ENCODE measurements at regions not wholly inside any gene's neighbourhood (a gene's known extent, or its start where the extent isn't known, plus 50 kb on each side); places are given as distances from the start of the nearest gene placed in this dataset.
"Not testable (repeated sequence)": the region's sequence is repeated elsewhere in the genome, so short reads cannot be mapped to it uniquely, and the experiment has no call there.

DNA sequence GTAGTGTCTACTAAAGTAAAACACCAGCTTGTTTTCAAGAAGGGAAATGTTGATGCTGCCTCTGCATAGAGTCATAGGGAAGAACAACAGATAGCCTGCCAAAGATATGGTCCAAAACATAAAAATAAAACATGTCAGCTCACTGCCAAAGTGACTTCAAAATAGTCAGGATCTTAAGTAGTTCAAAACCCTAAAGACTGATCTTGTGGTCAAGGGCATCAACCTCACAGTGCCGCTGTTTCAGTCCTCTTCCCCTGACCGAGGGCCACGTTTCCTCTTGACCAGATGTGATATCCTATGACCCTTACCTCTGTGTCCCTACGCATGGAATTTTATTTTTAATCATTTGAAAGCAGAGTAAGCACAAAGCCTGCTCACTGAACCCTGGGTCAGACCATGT lies 104.2 kb upstream of the CNKSR3 start:
- Histone ChIP-seq H3K27me3 (ENCODE audit: insufficient read depth, low read length) (no peaks in the 10 kb centered on the region), H3K9ac (ENCODE audit: low read depth, low read length) (no peak overlapping the region), H3K9me3 (ENCODE audit: insufficient read depth, low read depth, low read length) (no peaks in the 10 kb centered on the region), H3K36me3 (ENCODE audit: insufficient read depth, low read length) (no peaks in the 10 kb centered on the region), H3K4me1 (ENCODE audit: insufficient read depth, low read length) (no peaks in the 10 kb centered on the region), H3K4me3 (ENCODE audit: low read length) (no peak overlapping the region), H3K27ac (ENCODE audit: low read depth, low read length) (no peak overlapping the region)
- WGBS: 91% methylated on average over 4 of the region's 4 CpGs

DNA sequence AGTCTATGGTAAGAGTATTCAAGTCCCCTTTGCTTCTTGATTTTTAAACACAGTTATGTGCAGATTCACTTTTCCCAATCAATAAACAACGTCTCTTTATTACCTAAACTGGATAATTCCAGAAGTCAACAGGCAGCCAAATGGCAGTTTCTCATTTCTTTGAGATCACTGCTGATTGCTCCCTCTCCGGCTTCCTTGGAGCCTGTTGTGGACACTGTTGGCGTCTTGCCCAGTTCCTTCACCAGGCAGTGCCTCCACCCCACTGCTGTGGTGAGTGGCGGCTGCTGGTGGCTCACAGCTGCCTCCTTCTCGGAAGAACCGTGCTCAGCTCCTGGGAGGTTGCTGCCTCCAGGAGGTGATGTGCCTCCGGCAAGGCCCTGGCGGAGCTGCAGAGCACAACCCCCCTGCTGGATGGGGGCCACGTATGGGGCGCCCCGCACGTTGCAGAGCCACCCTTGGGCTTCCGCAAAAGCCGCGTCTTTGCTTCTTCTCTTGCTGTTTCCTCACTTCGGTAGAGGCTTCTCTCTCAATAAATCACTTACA lies 105.1 kb upstream of the CNKSR3 start:
- Histone ChIP-seq H3K4me1 (ENCODE audit: insufficient read depth, low read length) (no peaks in the 10 kb centered on the region), H3K4me3 (ENCODE audit: low read length) (no peak overlapping the region), H3K36me3 (ENCODE audit: insufficient read depth, low read length) (no peaks in the 10 kb centered on the region), H3K27me3 (ENCODE audit: insufficient read depth, low read length) (no peaks in the 10 kb centered on the region), H3K27ac (ENCODE audit: low read depth, low read length) (no peak overlapping the region), H3K9ac (ENCODE audit: low read depth, low read length) (no peak overlapping the region), H3K9me3 (ENCODE audit: insufficient read depth, low read depth, low read length) (no peaks in the 10 kb centered on the region)
- 89% methylated on average over 16 of the region's 16 CpGs for WGBS

DNA sequence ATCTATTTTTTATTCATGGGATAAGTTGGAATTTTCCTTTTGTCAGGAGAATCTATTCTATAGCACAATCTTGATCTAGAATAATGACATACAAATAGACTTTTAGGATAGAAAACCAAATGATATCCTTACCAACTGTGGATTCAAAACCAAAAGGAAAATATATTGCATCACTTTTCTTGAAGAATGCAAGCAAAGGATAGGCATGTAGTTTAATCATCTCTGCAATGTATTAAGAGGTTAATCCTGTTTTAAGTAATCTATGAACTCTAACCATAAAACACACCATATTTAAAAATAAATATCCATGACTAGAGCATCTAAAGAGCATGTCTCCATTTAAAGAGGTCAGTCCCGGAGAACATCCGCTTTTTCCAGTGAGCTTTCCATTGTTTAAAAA lies 106.7 kb upstream of the CNKSR3 start:
- Histone ChIP-seq H3K36me3 (ENCODE audit: insufficient read depth, low read length) (no peaks in the 10 kb centered on the region), H3K4me3 (ENCODE audit: low read length) (no peak overlapping the region), H3K27me3 (ENCODE audit: insufficient read depth, low read length) (no peaks in the 10 kb centered on the region), H3K9me3 (ENCODE audit: insufficient read depth, low read depth, low read length) (no peaks in the 10 kb centered on the region), H3K27ac (ENCODE audit: low read depth, low read length) (no peak overlapping the region), H3K9ac (ENCODE audit: low read depth, low read length) (no peak overlapping the region), H3K4me1 (ENCODE audit: insufficient read depth, low read length) (no peaks in the 10 kb centered on the region)
- 100% methylated on average over 2 of the region's 2 CpGs for WGBS

DNA sequence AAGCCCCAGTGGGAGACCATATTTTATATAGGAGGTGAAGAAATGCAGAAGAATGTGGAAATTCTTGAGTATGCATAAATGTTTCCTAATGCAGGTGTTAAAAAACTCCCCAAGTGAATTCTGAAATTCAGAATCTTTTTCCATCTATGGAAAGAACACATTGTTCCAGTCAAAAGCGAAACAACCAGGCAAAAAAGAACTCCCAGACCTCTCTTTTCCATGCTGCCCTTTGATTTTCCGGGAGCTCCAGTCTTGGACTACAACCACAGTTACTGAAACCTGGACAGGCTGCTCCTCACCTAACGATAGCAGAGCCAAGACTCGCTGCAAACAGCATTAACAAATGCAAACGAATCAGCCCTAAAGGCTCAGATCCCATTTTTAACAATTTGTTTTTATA lies 108.7 kb upstream of the CNKSR3 start:
- H3K36me3 ChIP-seq (ENCODE audit: insufficient read depth, low read length): no peaks in the 10 kb centered on the region
- H3K27ac ChIP-seq (ENCODE audit: low read depth, low read length): no peak overlapping the region
- no peaks in the 10 kb centered on the region for H3K9me3 ChIP-seq (ENCODE audit: insufficient read depth, low read depth, low read length)
- H3K4me1 ChIP-seq (ENCODE audit: insufficient read depth, low read length): no peaks in the 10 kb centered on the region
- H3K9ac ChIP-seq (ENCODE audit: low read depth, low read length): no peak overlapping the region
- WGBS: 78% methylated on average over 5 of the region's 5 CpGs
- H3K27me3 ChIP-seq (ENCODE audit: insufficient read depth, low read length): no peaks in the 10 kb centered on the region
- no peak overlapping the region for H3K4me3 ChIP-seq (ENCODE audit: low read length)

DNA sequence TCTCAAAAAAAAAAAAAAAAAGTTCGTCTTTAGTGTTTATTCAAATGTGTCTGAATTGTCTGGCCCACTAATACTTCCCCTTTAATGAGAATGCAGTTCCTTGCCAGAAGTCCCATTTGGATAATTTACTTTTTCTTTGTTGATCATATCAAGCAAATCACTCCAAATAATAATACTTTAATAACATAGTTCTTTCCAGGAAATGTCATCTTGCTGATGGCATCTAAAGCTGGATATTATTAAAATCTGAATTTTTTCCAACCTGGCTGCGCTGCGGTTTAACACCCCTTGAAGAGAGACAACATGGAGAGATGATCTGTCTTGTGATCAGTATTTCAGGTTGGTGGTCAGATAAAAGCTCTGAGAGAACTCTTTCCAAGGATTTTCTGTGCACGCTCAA lies 111.2 kb upstream of the CNKSR3 start:
- Histone ChIP-seq H3K4me1 (ENCODE audit: insufficient read depth, low read length) (no peaks in the 10 kb centered on the region), H3K9ac (ENCODE audit: low read depth, low read length) (no peak overlapping the region), H3K9me3 (ENCODE audit: insufficient read depth, low read depth, low read length) (no peaks in the 10 kb centered on the region), H3K27ac (ENCODE audit: low read depth, low read length) (no peak overlapping the region), H3K27me3 (ENCODE audit: insufficient read depth, low read length) (no peaks in the 10 kb centered on the region), H3K4me3 (ENCODE audit: low read length) (no peak overlapping the region), H3K36me3 (ENCODE audit: insufficient read depth, low read length) (no peaks in the 10 kb centered on the region)
- over 99% methylated on average over 4 of the region's 4 CpGs for WGBS

DNA sequence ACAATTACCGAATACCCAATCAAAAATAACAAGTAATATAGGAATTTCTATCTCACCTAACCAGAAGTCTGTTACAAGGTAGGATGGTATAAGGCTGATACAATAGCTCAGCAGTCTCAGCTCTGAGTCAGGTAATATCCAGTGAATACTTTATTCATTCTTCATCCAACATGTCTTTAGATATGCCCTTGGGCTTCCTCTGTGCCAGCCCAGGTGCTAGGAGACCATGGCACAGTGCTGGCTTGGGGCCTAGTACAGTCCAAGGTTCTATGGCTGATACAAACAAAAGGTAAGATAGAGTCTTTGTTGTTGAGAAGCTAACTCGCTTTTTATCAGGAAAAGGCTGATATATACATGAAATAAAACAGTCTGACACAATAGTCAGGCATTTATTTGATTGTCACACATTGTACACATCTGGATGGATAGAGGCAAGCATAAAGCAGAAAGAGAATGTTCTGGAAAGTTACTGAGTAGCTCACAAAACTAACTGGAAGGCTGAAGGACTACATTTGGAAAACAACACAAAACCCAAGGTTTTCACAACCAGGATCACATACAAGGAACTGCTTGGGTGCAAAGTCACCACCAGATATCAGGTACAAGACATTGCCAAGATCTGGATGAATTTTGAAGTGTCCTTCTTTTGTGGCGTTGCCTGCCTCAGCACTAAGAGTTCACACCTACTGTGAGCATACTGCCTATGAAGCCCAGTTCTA lies 110.4 kb upstream of the SCAF8 start:
- Histone ChIP-seq H3K36me3 (ENCODE audit: insufficient read depth, low read length) (no peaks in the 10 kb centered on the region), H3K27me3 (ENCODE audit: insufficient read depth, low read length) (no peaks in the 10 kb centered on the region), H3K4me3 (ENCODE audit: low read length) (no peak overlapping the region), H3K9ac (ENCODE audit: low read depth, low read length) (no peak overlapping the region), H3K9me3 (ENCODE audit: insufficient read depth, low read depth, low read length) (no peaks in the 10 kb centered on the region), H3K27ac (ENCODE audit: low read depth, low read length) (no peak overlapping the region), H3K4me1 (ENCODE audit: insufficient read depth, low read length) (no peaks in the 10 kb centered on the region)
- 92% methylated on average over 2 of the region's 3 CpGs for WGBS

DNA sequence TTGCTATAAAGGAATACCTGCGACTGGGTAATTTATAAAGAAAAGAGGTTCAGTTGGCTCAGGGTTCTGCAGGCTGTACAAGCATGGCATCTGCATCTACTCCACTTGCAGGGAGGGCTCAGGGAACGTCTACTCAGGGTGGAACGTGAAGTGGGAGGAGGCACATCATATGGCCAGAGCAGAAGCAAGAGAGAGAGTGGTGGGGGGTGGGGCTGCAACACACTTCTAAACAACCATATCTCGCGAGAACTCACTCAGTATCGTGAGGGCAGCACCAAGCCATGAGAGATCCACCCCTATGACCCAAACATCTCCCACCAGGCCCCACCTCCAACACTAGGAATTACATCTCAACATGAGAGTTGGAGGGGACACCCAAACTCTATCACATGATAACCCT lies 109.8 kb upstream of the SCAF8 start:
- 93% methylated on average over 6 of the region's 6 CpGs for WGBS
- H3K9me3 ChIP-seq (ENCODE audit: insufficient read depth, low read depth, low read length): no peaks in the 10 kb centered on the region
- H3K27me3 ChIP-seq (ENCODE audit: insufficient read depth, low read length): no peaks in the 10 kb centered on the region
- no peak overlapping the region for H3K4me3 ChIP-seq (ENCODE audit: low read length)
- no peaks in the 10 kb centered on the region for H3K36me3 ChIP-seq (ENCODE audit: insufficient read depth, low read length)
- no peak overlapping the region for H3K9ac ChIP-seq (ENCODE audit: low read depth, low read length)
- no peaks in the 10 kb centered on the region for H3K4me1 ChIP-seq (ENCODE audit: insufficient read depth, low read length)
- no peak overlapping the region for H3K27ac ChIP-seq (ENCODE audit: low read depth, low read length)

DNA sequence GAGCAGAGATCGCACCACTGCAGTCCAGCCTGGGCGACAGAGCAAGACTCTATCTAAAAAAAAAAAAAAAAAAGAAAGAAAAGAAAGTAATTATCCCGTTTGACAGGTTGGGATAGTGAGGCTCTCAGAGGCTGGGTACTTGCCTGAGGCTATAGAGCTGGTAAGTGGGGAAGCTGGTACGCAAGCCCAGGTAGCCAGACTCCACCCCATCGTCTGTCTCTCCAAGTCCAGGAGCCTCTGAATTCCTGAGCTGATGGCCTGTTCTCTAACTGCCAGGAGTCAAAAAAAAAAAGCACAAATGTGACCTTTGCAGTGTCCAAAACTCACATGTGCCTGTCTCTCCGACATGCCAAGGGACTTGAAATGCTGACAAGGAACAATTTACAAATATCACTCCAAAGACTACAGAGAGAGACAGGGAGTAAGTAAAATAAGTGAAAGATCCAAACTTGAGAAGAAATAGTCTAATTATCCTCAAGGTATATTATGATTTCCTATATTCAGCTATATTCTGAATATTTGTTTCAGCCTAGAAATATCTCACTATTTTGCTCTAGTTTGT lies 109.1 kb upstream of the SCAF8 start:
- no peaks in the 10 kb centered on the region for H3K36me3 ChIP-seq (ENCODE audit: insufficient read depth, low read length)
- no peak overlapping the region for H3K4me3 ChIP-seq (ENCODE audit: low read length)
- no peak overlapping the region for H3K27ac ChIP-seq (ENCODE audit: low read depth, low read length)
- 91% methylated on average over 5 of the region's 6 CpGs for WGBS
- no peak overlapping the region for H3K9ac ChIP-seq (ENCODE audit: low read depth, low read length)
- H3K27me3 ChIP-seq (ENCODE audit: insufficient read depth, low read length): no peaks in the 10 kb centered on the region
- no peaks in the 10 kb centered on the region for H3K4me1 ChIP-seq (ENCODE audit: insufficient read depth, low read length)
- H3K9me3 ChIP-seq (ENCODE audit: insufficient read depth, low read depth, low read length): no peaks in the 10 kb centered on the region

DNA sequence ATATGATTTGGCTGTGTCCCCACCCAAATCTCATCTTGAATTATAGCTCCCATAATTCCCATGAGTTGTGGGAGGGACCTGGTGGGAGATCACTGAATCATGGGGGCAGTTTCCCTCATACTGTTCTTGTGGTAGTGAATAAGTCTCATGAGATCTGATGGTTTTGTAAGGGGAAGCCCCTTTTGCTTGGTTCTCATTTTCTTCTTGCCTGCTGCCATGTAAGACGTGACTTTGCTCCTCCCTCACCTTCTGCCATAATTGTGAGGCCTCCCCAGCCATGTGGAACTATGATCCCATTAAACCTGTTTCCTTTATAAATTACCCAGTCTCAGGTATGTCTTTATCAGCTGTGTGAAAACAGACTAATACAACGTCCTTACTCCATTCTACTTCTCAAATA lies 108.5 kb upstream of the SCAF8 start:
- not testable (repeated sequence) for H3K27me3 ChIP-seq (ENCODE audit: insufficient read depth, low read length); H3K36me3 ChIP-seq (ENCODE audit: insufficient read depth, low read length); H3K4me3 ChIP-seq (ENCODE audit: low read length); H3K27ac ChIP-seq (ENCODE audit: low read depth, low read length); H3K9me3 ChIP-seq (ENCODE audit: insufficient read depth, low read depth, low read length); H3K9ac ChIP-seq (ENCODE audit: low read depth, low read length); H3K4me1 ChIP-seq (ENCODE audit: insufficient read depth, low read length)
- 78% methylated on average over 2 of the region's 2 CpGs for WGBS

DNA sequence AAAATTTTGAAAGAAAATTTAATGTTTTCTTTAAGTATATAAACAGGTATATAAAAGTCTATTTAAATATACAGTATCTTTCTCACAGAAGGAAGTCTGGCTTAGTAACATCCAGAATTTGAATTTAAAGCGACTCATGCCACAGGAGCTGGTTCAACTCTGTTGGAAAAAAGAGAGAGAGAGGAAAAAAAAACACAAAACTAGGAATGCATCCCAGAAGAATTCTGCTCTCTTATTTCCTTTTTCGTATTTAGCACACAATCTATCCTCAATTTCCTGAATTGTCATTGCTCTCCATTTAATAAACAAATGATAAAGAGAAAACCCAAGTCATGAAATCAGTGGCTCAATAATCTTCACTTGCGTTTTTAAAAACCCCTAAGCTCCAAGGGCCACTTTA lies 107.5 kb upstream of the SCAF8 start:
- Histone ChIP-seq H3K36me3 (ENCODE audit: insufficient read depth, low read length) (no peaks in the 10 kb centered on the region), H3K9me3 (ENCODE audit: insufficient read depth, low read depth, low read length) (no peaks in the 10 kb centered on the region), H3K4me1 (ENCODE audit: insufficient read depth, low read length) (no peaks in the 10 kb centered on the region), H3K27me3 (ENCODE audit: insufficient read depth, low read length) (no peaks in the 10 kb centered on the region), H3K4me3 (ENCODE audit: low read length) (no peak overlapping the region), H3K9ac (ENCODE audit: low read depth, low read length) (no peak overlapping the region), H3K27ac (ENCODE audit: low read depth, low read length) (no peak overlapping the region)
- 85% methylated on average over 2 of the region's 3 CpGs for WGBS

DNA sequence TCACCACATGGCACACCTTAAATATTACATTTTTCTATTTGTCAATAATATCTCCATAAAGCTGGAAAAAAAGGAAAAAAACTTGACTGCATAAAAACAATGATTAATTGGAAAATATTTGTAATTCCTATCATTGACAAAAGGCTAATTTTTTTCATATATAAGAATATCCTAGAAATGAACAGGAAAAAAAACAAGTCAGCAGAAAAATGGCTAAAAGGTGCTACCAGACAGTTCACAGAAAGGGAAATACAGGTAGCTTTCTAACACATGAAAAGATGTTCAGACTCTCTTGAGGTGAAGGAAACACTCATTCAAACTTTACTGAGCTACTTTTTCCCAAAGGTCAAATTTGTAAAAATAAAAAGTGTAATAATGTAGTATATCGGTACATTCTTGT lies 104.1 kb upstream of the SCAF8 start:
- Histone ChIP-seq H3K9me3 (ENCODE audit: insufficient read depth, low read depth, low read length) (no peaks in the 10 kb centered on the region), H3K27me3 (ENCODE audit: insufficient read depth, low read length) (no peaks in the 10 kb centered on the region), H3K9ac (ENCODE audit: low read depth, low read length) (no peak overlapping the region), H3K4me1 (ENCODE audit: insufficient read depth, low read length) (no peaks in the 10 kb centered on the region), H3K36me3 (ENCODE audit: insufficient read depth, low read length) (no peaks in the 10 kb centered on the region), H3K27ac (ENCODE audit: low read depth, low read length) (no peak overlapping the region), H3K4me3 (ENCODE audit: low read length) (no peak overlapping the region)
- WGBS: no CpG with 5 or more reads among the region's 1 CpG

DNA sequence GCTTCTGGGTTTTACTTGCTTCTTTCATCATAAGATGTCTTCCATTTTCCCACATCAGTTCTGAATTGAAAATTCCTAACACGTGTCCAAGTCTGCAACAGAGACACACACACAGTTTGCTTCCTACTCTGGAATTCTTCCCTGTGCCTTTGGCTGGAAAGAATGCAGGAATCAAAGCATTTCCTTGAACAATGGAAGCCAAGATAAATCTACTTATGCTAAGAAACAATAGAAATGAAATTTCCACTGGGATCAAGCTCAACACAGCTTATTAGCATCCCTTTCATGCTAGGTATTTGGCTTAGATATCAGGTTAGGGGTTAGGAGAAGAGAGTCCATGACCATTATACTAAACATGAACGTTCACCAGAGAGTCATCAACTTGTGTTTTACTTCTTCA lies 101.1 kb upstream of the SCAF8 start:
- Histone ChIP-seq H3K27ac (ENCODE audit: low read depth, low read length) (no peak overlapping the region), H3K4me1 (ENCODE audit: insufficient read depth, low read length) (no peaks in the 10 kb centered on the region), H3K36me3 (ENCODE audit: insufficient read depth, low read length) (no peaks in the 10 kb centered on the region), H3K9ac (ENCODE audit: low read depth, low read length) (no peak overlapping the region), H3K9me3 (ENCODE audit: insufficient read depth, low read depth, low read length) (no peaks in the 10 kb centered on the region), H3K27me3 (ENCODE audit: insufficient read depth, low read length) (no peaks in the 10 kb centered on the region), H3K4me3 (ENCODE audit: low read length) (no peak overlapping the region)
- WGBS: 81% methylated on average over 2 of the region's 2 CpGs

All from HUES64 (cell line).